Glomerular visceral epithelial cell (primary cell): ENCODE measurements at regions not wholly inside any gene's neighbourhood (a gene's known extent, or its start where the extent isn't known, plus 50 kb on each side); places are given as distances from the start of the nearest gene placed in this dataset.

Source experiments
- DNase-seq: peaks from one replicate; pipeline ENCODE4 v3.0.0-alpha.2; 2016; ENCODE audit errors: extremely low spot score

- no peak for DNase-seq
These were observed 166.7 kb downstream of the PTPN20 start for GRCh38 chr10:47077941-47078340.

GRCh38 chr10:47078393-47079203 lies 167.4 kb downstream of the PTPN20 start:
- DNase-seq = no peak

- DNase-seq = no peak
These were observed 168.0 kb downstream of the PTPN20 start for GRCh38 chr10:47079204-47079580.

- DNase-seq = no peak
These were observed 170.0 kb downstream of the PTPN20 start for GRCh38 chr10:47081264-47081663.

- no peak for DNase-seq
These were observed 171.0 kb downstream of the PTPN20 start for GRCh38 chr10:47082055-47082784.

- DNase-seq = no peak
These were observed 176.4 kb downstream of the PTPN20 start for GRCh38 chr10:47087667-47088066.

GRCh38 chr10:47088656-47089354 lies 177.6 kb downstream of the PTPN20 start:
- DNase-seq = no peak

- no peak for DNase-seq
These were observed 178.8 kb downstream of the PTPN20 start for GRCh38 chr10:47090042-47090441.

GRCh38 chr10:47090903-47091302 lies 179.7 kb downstream of the PTPN20 start:
- no peak for DNase-seq

- DNase-seq = no peak
These were observed 180.2 kb downstream of the PTPN20 start for GRCh38 chr10:47091421-47091820.

- DNase-seq = no peak
These were observed 181.1 kb downstream of the PTPN20 start for GRCh38 chr10:47092376-47092775.

- no peak for DNase-seq
These were observed 181.6 kb downstream of the PTPN20 start for GRCh38 chr10:47092831-47093230.

- DNase-seq = no peak
These were observed 182.9 kb downstream of the PTPN20 start for GRCh38 chr10:47094126-47094525.

GRCh38 chr10:47094636-47095035 lies 183.4 kb downstream of the PTPN20 start:
- DNase-seq = no peak

GRCh38 chr10:47095211-47095610 lies 184.0 kb downstream of the PTPN20 start:
- DNase-seq = no peak

GRCh38 chr10:47095848-47096612 lies 184.8 kb downstream of the PTPN20 start:
- DNase-seq = no peak

GRCh38 chr10:47098238-47098637 lies 187.0 kb downstream of the PTPN20 start:
- DNase-seq = no peak

- DNase-seq = no peak
These were observed 187.7 kb downstream of the PTPN20 start for GRCh38 chr10:47098964-47099363.

- DNase-seq = no peak
These were observed 188.2 kb downstream of the PTPN20 start for GRCh38 chr10:47099474-47099873.

GRCh38 chr10:47101196-47101595 lies 190.0 kb downstream of the PTPN20 start:
- DNase-seq = no peak

GRCh38 chr10:47101807-47102206 lies 190.6 kb downstream of the PTPN20 start:
- no peak for DNase-seq

- no peak for DNase-seq
These were observed 192.9 kb downstream of the PTPN20 start for GRCh38 chr10:47104151-47104605.
